Sigmoid colon (tissue), 4 donors: ENCODE measurements at regions not wholly inside any gene's neighbourhood (a gene's known extent, or its start where the extent isn't known, plus 50 kb on each side); places are given as distances from the start of the nearest gene placed in this dataset.

Source experiments
- CTCF ChIP-seq, 4 experiments: fragments of 450-650 bp in 3 of 4; fragments of 200-600 bp in 1 of 4; IDR thresholded peaks; one replicate each; pipeline ENCODE4 v1.5.1; 2016 to 2019; ENCODE audit warnings: antibody characterized with exemption in 4 of 4, mild to moderate bottlenecking in 3 of 4, moderate library complexity in 2 of 4
- POLR2AphosphoS5 ChIP-seq, 4 donors: sonication (generic); formaldehyde crosslinking; IDR thresholded peaks; one replicate each; pipeline ENCODE4 v1.6.1; 2017; ENCODE audit warnings: antibody characterized with exemption in 4 of 4

- no peak for TF ChIP-seq CTCF (IDR thresholded peaks at IDR 0.05)
- TF ChIP-seq POLR2AphosphoS5 (IDR thresholded peaks at IDR 0.05), result no peak
Observed at GRCh38 chr6:139863964-139864363, 489.5 kb upstream of the CITED2 start.
